Activated T-cell treated with anti-CD3 and anti-CD28 coated beads for 4 hours (primary cell): ENCODE measurements at regions not wholly inside any gene's neighbourhood (a gene's known extent, or its start where the extent isn't known, plus 50 kb on each side); places are given as distances from the start of the nearest gene placed in this dataset.
"Not testable (repeated sequence)": the region's sequence is repeated elsewhere in the genome, so short reads cannot be mapped to it uniquely, and the experiment has no call there.

Experiments used
- DNase-seq: peaks from one replicate; pipeline ENCODE4 v3.0.0-alpha.2; 2020

DNA sequence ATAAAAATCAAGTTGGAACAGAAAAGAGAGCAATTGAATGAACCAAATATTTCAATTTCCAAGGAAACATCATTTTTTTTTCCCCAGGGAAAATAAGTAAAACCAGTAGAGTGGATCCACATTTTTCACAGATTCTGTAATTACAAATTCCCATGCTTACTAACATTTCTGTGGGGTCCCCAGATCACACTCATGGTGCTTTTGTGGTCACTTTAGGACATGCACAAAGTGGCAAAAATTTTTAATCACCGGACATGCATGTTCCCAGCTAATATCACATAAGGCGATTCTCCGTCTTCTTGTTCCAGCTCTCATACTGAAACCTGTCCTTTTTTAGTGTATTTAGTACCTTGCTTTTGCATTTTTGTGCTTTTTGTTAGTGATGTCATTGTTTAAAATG, 748.2 kb upstream of the SLITRK1 start:
- DNase-seq: no peak

DNA sequence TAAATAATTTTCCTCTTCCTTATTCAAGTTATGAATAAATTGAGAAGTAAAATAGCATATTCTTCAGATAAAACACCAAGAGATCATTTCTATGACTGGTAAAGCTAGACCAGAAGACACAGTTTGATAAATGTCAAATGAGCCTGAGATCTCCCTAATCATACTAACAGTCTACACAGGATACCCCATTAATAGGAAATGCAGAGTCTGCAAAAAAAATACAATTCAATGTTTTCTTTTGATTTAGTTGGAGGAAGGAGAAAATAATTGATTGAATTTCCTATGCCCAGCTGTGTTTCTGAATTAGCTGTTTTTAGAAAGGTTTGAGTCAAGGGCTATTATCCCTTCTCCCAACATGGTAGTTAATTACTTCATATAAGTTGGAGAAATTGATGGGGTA, 734.6 kb upstream of the SLITRK1 start:
- no peak for DNase-seq

DNA sequence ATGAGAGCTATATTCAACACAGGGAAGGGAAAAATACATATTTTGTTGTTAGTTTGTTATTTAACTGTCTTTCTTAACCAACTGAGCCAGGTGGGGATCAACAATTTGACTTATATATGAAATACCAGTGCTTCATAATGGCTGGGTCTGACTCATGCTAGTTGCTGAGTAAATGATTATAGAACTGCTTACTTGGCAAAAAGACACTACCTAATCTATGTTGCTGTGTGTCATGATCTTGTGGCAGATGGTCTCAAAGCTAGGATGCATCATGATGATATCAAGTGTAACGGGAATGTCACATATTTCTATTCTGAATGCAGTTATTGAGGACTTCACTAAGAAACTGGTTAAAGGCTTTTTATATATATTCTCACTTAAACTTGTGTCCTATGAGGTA, 727.4 kb upstream of the SLITRK1 start:
- DNase-seq: no peak

DNA sequence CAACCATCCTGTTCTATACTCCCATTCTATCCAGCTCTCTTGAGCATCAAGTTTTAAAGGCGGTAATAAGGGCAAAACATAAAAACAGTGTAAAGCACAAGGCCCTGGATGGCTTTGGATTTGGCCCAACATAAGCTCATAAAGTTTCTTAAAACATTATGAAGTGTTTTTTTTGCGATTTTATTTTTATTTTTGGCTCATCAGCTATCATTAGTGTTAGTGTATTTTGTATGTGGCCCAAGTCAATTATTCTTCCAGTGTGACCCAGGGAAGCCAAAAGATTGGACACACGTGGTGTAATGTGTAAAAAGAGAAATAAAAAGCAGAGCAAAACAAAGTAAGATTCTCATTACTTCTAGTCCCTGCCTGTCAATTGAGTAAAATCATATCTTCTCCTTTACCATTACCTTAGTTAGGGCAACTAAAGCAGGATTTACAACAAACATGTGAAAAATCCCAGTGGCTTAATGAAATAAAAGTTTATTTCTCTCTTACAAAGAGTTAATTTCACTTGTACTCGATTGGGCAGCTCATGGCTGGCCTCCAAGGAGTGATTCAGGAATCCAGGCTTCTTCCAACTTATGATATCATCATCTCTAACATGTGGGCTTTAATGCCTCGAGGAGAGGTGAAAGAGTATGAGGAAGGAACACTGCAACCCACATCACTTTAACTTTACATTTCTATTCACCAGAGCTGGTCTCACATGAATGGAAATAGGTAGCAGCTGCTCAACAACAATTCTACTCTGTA, 725.2 kb upstream of the SLITRK1 start:
- no peak for DNase-seq

DNA sequence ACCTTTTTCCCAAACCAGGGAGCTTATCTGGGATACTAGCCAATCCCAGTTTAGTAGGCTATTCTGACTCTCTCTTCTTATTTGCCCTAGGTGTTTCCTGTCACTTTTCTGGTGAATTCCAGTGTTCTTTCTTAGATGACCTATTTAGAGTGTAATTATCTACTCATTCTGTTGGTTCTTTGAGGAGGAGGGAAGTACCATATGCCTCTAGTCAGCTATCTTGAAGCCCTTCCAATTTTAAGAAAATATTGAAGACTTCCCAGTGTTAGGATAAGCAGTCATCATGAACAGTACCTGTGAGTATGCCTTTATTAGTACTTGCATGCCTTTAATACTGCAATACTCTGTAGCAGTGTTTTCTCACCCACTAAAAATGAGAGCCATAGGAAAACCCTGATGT, 724.3 kb upstream of the SLITRK1 start:
- no peak for DNase-seq

DNA sequence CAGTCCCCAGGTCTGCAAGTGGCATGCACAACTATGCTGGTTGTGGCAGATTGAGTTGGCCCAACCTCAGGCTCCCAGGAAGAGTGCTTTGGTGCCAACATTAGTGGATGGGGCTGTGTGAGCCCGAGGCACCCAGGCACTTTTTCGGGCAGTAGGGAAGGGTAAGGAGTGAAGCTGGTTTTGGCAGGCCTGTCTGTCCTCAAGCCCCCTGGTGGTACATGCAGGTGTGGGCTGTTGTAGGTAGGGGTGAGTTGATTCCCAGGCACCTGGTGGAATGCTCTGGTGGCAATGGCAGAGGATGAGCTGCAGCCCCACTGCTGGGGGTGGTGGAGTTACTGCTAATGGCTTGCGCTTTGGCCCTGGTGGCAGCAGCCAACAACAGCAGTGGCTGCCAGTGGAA, 723.7 kb upstream of the SLITRK1 start:
- DNase-seq: no peak

DNA sequence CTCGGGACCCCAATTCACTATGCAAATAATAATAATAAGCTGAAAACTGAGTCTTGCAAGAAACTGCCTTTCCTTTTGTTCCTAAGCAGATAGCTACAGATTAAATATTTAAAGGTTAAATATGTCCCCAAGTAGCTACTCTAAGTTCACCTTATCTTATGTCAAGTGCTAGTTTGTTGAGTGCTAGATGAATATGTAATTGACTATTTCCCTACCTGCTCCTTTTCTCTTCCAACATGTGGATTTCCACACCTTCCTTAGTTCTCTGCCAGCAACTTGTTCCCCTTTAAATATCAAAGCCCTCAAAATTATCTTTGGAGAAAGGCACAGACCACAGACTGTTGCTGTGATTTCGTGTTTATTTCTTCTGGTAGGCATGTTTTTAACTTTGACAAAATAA, 709.2 kb upstream of the SLITRK1 start:
- DNase-seq: no peak

DNA sequence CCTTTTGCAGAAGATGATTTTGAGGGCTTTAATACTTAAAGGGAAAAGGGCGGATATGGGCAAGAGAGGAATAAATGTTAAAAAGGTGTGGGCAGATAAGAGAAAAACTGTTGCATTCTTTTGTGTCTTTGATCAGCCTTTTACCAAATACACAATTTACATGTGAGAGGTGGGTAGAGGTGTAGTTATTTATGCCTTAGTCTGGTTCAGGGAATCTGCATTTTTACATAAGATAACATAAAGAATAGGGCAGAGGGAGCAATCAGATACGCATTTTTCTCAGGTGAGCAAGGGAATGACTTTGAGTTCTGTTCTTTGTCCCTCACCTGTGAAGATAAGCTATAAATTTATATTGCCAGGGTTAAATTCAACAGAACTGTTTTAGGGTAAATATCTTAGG, 708.4 kb upstream of the SLITRK1 start:
- no peak for DNase-seq

DNA sequence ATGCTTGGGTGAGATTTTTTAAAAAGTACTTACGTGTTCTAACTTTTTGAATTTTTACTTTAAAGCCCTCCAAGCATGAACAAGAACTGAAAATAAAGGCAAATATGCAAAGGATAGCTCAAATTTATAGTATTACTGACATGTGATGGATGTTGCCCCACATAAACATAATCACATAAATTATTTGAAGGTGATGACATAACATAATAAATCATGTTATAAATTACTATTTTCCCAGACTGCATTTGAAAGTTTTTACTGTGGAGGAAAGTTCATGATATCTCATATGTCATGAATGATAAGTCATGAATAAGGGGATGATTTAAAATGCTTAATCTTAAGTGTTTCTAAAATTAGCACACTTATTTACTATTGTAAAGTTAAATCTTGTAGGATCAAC, 705.7 kb upstream of the SLITRK1 start:
- no peak for DNase-seq

DNA sequence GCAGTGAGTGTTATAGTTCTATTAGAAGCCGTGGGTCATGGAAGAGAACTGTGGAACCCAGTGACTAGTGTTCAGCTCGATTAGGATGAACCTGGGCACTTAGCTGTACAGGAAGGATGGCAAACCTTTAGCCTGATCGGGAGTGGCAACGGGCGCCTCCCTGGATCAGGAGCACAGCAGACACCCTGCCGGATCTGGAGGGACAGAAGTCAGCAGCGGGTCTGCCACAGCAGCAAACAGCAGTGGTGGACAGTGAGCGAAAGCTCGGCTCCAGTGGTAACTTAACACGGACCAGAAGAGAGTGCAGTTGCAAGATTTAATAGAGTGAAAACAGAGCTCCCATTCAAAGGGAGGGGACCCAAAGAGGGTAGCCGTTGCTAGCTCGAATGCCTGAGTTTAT, 697.6 kb upstream of the SLITRK1 start:
- DNase-seq: not testable (repeated sequence)

DNA sequence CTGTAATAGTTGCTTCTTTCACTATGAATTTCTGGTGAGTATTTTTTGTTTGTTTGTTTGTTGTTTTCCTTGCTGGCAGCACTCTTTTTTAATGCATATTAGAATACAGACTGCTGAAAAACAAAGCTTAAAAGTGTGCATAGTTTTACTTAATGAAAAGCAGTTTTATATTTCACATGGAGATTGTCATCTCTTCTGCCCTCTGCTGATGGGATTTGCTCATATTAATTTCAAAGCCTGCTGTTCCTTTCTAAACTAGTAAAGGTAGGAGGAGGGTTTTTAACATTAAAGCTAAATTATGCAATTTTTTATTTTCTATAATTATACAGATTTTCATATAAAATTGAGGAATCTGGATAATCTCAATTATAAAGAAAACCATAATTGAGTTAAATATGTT, 692.6 kb upstream of the SLITRK1 start:
- no peak for DNase-seq

DNA sequence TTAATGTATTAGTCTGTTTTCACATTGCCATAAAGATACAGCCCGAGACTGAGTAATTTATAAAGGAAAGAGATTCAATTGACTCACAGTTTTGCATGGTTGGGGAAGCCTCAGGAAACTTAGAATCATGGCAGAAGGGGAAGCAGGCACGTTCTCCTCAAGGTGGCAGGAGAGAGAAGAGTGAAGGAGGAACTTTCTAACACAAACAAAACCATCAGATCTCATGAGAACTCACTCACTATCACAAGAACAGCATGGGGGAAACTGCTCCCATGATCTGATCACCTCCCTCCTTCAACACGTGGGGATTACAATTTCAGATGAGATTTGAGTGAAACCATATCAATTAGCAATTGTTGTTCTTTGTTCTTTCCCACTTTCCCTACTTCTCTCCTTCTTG, 689.0 kb upstream of the SLITRK1 start:
- no peak for DNase-seq

DNA sequence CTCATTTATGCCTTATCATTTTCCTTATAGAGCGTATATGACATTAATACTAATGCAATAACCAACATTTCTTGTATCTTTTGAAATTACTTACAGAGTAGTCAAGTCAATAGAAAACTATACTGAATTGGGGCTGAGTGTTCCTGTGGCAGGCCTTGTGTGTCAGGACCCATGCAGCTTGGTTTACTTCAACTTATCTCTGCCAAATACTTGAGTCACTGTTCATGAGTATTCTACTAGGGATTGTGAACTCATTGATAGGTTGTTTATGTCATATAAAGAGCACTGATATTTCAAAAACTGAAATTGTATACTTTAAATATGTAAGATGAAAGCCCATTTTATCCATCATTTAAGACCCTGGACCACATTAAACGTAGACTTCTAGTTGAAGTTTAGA, 688.6 kb upstream of the SLITRK1 start:
- DNase-seq: no peak

DNA sequence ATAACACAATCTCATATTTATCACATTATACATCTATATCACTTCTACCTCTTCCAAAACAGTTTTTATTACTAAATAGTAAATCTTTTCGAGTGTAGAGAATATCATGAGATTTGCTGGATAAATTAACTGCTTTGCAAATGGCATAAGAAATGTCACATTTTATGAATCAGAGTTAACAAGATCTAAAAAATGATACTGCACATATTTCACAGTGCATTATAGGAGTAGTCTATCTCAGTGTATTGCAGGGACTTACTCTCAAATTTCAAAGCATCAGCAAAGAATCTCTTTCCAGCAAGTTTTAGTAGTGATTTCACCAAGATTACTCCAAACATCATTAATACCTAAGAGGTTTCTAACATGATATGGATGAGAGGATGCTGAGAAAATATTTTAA, 687.1 kb upstream of the SLITRK1 start:
- DNase-seq: no peak

DNA sequence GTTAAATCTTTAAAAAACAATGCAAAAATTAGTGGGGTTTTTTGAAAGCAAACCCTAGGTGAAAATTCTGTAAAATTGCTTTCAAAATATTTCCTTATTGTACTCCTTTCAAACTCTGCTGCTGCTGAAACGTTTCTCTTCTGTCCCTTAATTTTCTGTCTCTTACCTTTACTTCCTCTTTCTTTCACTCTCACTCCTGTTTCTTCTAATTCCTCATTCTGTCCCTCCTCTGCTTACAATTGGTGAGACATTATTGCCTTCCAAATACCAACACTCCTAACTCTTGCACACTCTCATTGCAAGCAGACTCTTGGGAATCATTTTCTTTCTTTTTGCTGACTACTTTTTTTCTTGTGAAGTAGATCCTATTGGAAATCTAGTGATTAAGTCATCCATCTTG, 685.6 kb upstream of the SLITRK1 start:
- DNase-seq: no peak

DNA sequence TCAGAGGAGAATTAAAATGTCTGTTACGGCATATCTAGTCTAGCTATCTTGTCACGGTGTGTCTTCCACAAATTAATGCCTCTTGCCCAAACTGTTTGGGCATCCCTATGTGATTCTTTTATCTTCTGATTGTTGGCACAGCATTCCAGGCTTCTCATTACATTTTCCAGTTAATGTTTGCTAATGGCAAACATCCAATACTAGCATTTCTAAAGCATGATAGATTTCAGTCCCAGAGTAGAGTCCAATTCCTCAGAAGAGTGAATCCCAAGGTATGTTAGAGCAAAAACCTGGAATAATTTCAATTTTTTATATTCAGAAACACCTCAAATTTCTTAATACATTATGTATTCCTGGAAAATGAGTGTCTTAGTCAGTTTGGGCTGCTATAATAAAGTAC, 684.5 kb upstream of the SLITRK1 start:
- no peak for DNase-seq

DNA sequence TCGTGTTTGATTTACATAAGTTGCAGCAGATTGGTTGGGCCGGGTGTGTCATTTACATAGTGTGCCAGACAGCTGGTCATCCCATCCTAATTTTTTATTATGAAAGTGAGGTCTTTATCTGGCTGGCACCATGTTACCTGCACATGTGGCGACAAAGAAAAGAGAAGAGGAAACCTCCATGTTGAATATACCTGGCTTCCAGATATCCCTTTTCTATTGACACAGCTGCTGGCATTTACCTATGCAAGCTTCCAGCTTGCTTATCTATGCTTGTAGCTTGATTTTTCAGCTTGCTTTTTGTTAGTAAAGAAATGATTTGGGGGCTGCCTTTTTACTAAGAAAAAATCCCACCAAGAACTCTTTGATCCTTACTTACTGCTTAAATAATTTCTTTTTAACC, 681.3 kb upstream of the SLITRK1 start:
- no peak for DNase-seq

DNA sequence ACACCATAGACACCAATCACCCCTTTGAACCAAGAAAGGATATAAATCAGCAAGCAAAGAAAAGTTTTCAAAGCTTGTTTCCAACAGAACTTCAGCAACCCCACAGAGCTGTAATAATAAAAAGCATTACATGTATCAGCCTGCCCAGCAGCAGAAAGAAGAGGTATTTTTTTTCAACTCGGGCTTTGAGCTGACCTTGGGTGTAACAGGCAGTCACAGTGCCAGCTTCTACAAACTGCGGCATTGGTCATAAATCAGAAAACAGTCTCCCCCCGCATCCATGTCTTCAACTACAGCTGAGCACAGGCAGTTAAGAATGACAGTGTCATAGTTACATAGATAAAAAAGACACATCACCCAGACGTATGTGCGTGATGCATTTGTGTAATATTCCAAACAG, 671.0 kb upstream of the SLITRK1 start:
- no peak for DNase-seq

DNA sequence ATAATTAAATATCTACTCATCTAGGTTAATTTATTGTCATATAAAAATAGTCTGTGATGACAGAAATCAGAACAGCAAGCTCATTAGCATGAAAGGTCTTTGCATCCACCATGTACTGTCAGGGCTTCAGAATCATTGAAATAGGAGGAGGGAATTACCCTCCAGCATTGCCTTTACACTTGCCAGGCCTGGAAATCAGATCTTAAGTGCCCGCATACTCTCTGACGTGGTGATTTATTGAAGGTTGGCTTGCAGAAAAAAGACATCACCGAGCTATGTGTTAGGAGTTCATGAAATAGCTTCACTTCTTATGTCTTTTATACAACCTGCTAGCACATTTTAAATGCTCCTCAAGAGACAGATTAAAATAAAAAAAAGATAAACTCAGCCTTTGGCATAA, 661.7 kb upstream of the SLITRK1 start:
- no peak for DNase-seq

DNA sequence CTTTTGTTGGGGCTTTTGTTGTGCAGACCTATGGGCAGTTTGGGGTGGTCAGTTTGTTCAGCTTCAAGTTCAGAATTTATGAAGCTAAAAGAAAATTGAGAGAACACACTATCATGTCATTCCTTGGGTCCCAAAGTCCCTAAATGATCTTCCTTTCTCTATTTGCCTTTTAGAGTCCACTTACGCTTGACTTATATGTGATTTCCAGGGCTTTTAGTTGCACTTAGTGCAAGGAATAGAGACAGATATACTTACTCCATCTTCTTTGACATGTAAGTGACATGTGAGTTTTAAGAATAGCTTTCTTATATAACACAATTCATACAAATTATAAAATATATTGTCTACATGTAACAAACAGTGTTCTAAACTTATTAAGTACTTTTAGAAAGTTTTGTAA, 660.1 kb upstream of the SLITRK1 start:
- DNase-seq: no peak

DNA sequence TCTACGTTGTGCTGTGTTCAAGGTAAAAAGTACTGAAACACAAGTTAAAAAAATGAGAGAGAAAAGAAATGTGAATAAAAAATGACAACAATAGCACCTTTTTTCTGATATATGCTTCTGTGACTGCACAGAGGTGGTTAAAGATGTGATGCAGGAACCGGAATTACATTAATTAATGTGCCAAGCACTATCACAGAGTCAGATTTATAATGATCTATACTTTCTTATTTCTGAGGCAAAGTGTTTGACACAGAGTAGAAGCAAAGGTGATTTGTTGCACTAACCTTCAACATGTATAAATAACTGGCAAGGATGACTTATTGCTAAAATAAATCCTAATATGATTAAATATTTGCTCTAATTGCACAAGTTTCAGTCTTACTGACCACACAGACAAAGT, 654.6 kb upstream of the SLITRK1 start:
- DNase-seq: no peak

DNA sequence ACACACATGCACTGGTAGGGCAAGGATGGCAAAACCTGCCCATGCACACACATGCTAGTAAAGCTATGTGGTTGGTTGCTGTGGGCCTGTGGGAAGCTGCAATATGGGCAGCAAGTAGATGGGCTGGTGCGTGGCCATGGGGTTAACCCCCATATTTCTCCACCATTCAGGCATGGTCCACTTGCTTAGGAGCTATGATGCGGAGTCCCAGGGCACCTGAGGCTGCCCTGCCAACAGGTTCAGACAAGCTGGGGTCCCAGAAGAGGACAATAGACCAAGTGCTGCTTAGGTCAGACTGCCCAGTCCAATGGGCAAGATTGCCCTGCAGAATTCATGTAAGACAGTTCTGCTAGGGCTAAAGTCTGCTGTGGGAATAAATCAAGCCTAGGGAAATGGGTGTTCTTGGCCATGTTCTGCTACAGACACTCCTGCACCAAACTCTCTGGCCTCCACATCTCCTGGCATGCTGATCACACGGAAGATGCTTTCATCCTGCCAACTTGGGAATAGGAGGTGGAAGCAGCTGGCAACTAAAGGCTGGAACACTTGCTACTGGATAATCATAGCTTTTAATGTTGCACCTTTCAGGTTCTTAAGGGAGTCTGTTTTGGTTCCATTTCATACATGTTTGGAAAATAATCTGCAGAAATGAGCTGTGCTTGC, 646.3 kb upstream of the SLITRK1 start:
- DNase-seq: no peak

DNA sequence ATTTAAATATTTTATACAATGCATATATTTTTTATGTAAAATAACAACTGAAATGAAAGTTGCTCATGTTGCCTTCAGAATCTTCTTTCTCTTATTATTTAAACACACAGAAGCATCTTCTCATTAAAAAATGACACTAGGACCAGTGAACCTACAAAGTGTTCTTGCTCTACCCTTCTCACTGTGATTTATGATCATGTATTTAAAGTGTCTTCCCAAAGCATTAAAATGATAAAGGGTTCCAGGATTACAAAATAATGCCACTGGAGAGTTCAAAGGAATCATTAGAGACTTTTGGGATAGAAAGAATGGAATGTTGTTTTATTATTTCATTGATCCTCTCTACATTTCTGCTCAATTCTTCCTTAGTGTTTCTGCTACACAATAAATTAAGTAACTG, 643.6 kb upstream of the SLITRK1 start:
- DNase-seq: no peak

DNA sequence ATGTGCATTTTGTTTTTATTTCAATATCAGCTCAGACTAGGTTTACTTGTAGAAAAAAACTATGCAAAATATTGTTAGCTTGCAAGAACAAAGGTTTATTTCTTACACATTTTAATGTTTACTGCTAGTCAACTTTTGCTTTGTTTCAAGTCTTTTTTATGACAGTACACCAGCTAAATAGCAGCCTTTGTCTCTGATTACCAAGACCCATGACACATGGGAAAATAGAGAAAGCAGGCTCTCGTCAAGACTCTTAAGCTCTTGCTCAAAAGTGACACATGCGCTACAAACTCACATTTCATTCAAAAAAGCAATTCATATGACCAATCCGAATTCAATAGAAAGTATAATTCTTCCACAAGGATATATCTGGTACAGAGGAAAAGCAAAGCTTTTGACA, 642.3 kb upstream of the SLITRK1 start:
- no peak for DNase-seq

DNA sequence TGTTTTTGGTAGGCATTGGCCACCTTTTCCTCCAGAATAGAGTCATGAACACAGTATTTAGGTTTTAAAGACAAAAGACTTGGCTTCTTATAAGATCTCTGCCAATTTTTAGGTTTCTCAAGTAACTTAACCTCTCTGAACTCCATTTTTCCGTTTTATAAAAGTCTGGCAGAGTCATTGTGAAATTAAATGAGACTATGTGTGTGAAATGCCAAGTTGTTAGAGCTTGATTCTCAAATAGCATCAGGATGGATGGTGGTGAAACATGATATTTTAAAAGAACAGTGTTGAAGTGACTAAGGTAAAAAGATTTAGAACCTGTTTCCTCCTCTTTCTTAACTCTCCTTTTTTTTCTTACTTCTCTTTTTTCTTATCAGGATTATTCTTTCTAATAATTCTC, 617.7 kb upstream of the SLITRK1 start:
- no peak for DNase-seq
